CD4-positive, alpha-beta T cell (primary cell): ENCODE measurements at regions not wholly inside any gene's neighbourhood (a gene's known extent, or its start where the extent isn't known, plus 50 kb on each side); places are given as distances from the start of the nearest gene placed in this dataset.
"Not testable (repeated sequence)": the region's sequence is repeated elsewhere in the genome, so short reads cannot be mapped to it uniquely, and the experiment has no call there.

Source experiments
- ATAC-seq: fragments of 200-7000 bp; cut with Tn5 transposase; one replicate; pipeline ENCODE4 v1.10.0; 2022; ENCODE audit warnings: mild to moderate bottlenecking; ENCODE audit not compliant: poor library complexity
- CTCF ChIA-PET: fragments of 350-600 bp; sonication (Branson Sonifier 250); formaldehyde crosslinking; loops from one replicate; lab custom pipeline; 2021; ENCODE audit warnings: antibody characterized with exemption, inconsistent platforms; lab: Charles Lee
- POLR2A ChIA-PET: fragments of 350-600 bp; sonication (Branson Sonifier 250); formaldehyde crosslinking; loops from one replicate; lab custom pipeline; 2021; ENCODE audit warnings: antibody characterized with exemption, inconsistent platforms; lab: Charles Lee
- DNase-seq, 14 experiments: peaks; one replicate each; pipeline ENCODE4 v3.0.0-alpha.2; 2013 to 2020; ENCODE audit warnings: mixed read lengths in 2 of 14
- H3K27ac ChIP-seq, 2 donors: one replicate each; pipeline versions ENCODE4 v1.5.1 to v1.7.0; 2013; ENCODE audit warnings: low read length in 2 of 2, low read depth in 1 of 2, mild to moderate bottlenecking in 1 of 2
- H3K27me3 ChIP-seq, 2 experiments: 1 replicate in 1 of 2; 2 replicates in 1 of 2; pipeline versions ENCODE4 v1.6.1 to v1.7.0; 2013; ENCODE audit warnings: low read length in 2 of 2, control low read depth in 1 of 2, mild to moderate bottlenecking in 1 of 2, moderate library complexity in 1 of 2; ENCODE audit not compliant: insufficient read depth in 2 of 2, control insufficient read depth in 1 of 2
- H3K36me3 ChIP-seq: one replicate; pipeline ENCODE4 v1.6.1; 2013; ENCODE audit warnings: low read length, control low read depth; ENCODE audit not compliant: insufficient read depth
- H3K4me1 ChIP-seq: one replicate; pipeline ENCODE4 v1.6.1; 2013; ENCODE audit warnings: low read length, control low read depth; ENCODE audit not compliant: insufficient read depth
- H3K4me3 ChIP-seq: one replicate; pipeline ENCODE4 v1.5.1; 2013; ENCODE audit warnings: mild to moderate bottlenecking, low read length, moderate library complexity
- H3K9me3 ChIP-seq, 2 experiments: 1 replicate in 1 of 2; 2 replicates in 1 of 2; pipeline versions ENCODE4 v1.6.1 to v1.7.0; 2013; ENCODE audit warnings: low read length in 2 of 2, mild to moderate bottlenecking in 2 of 2, control low read depth in 1 of 2, moderate library complexity in 1 of 2; ENCODE audit not compliant: control insufficient read depth in 1 of 2, insufficient read depth in 1 of 2
- H3K27ac Mint-ChIP-seq: one replicate; pipeline ENCODE4 v1.8.0; 2020; ENCODE audit warnings: mixed read lengths
- H3K27me3 Mint-ChIP-seq: one replicate; pipeline ENCODE4 v1.8.0; 2021; ENCODE audit warnings: mixed read lengths
- H3K36me3 Mint-ChIP-seq: one replicate; pipeline ENCODE4 v1.8.0; 2021; ENCODE audit warnings: low read depth, mixed read lengths
- H3K4me1 Mint-ChIP-seq: one replicate; pipeline ENCODE4 v1.8.0; 2021; ENCODE audit warnings: low read depth, mixed read lengths
- H3K4me3 Mint-ChIP-seq: one replicate; pipeline ENCODE4 v1.8.0; 2020; ENCODE audit warnings: mild to moderate bottlenecking, mixed read lengths
- H3K9me3 Mint-ChIP-seq: one replicate; pipeline ENCODE4 v1.8.0; 2020; ENCODE audit warnings: mixed read lengths
- CTCF ChIP-seq: fragments of 200-600 bp; IDR thresholded peaks from one replicate; pipeline ENCODE4 v1.8.0; 2022; ENCODE audit warnings: antibody characterized with exemption, mild to moderate bottlenecking
- intact Hi-C, 2 experiments: fragments of 100-400 bp; cut with DNase I in 1 of 2; cut with micrococcal nuclease in 1 of 2; formaldehyde crosslinking; loops; one replicate each; pipeline versions ENCODE4 v1.15.1 to v1.9.0; 2023 to 2025; cut with DNase I, micrococcal nuclease

GRCh38 chr4:126924237-126924636 lies 708.5 kb upstream of the INTU start:
- no peak overlapping the region for H3K27ac Mint-ChIP-seq
- no peak overlapping the region for H3K27ac ChIP-seq
- ATAC-seq (no peak), DNase-seq (no peak)
- ChIA-PET POLR2A (no interaction called here), CTCF (no interaction called here)
- peaks cover 5% of the 10 kb centered on the region for H3K9me3 Mint-ChIP-seq
- no peaks in the 10 kb centered on the region for H3K36me3 ChIP-seq
- no peaks in the 10 kb centered on the region for H3K4me1 Mint-ChIP-seq
- no peak for TF ChIP-seq CTCF
- H3K9me3 ChIP-seq, result no peaks in the 10 kb centered on the region
- H3K36me3 Mint-ChIP-seq, result no peaks in the 10 kb centered on the region
- H3K4me1 ChIP-seq, result no peaks in the 10 kb centered on the region
- H3K27me3 ChIP-seq, result no peaks in the 10 kb centered on the region
- no peak overlapping the region for H3K4me3 Mint-ChIP-seq
- no peak overlapping the region for H3K4me3 ChIP-seq
- no peaks in the 10 kb centered on the region for H3K27me3 Mint-ChIP-seq
- intact Hi-C loops, result no loop called here

GRCh38 chr4:126930059-126930458 lies 702.7 kb upstream of the INTU start:
- H3K4me3 ChIP-seq, H3K27me3 Mint-ChIP-seq, ATAC-seq, DNase-seq, H3K9me3 Mint-ChIP-seq, H3K36me3 ChIP-seq, H3K27me3 ChIP-seq, H3K4me1 ChIP-seq, H3K36me3 Mint-ChIP-seq, POLR2A ChIA-PET, H3K4me3 Mint-ChIP-seq, CTCF ChIA-PET, H3K27ac Mint-ChIP-seq, H3K27ac ChIP-seq, H3K9me3 ChIP-seq, H3K4me1 Mint-ChIP-seq, intact Hi-C loops: not testable (repeated sequence)

DNA sequence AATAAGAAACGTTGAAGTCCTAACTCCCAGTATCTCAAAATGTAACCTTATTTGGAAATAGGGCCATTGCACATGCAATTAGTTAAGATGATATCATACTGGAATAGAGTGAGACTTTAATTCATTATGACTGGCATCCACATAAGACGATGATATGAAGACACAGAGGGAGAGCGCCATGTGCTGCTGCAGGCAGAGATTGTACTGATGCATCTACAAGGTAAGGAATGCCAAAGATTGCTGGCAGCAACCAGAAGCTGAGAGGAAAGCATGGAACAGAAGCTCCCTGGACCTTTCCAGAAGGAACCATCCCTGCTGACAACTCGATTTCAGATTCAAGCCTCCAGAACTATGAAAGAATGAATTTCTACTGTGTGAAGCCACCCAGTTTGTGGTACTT lies 697.0 kb upstream of the INTU start:
- H3K4me1 ChIP-seq, result no peaks in the 10 kb centered on the region

More for the DNA sequence above, 697.0 kb upstream of the INTU start:
- Mint-ChIP-seq H3K27ac (no peak overlapping the region), H3K9me3 (peaks cover 5% of the 10 kb centered on the region), H3K4me3 (no peak overlapping the region), H3K27me3 (no peaks in the 10 kb centered on the region), H3K36me3 (no peaks in the 10 kb centered on the region), H3K4me1 (no peaks in the 10 kb centered on the region)
- H3K27ac ChIP-seq, result no peak overlapping the region
- ChIA-PET POLR2A (no interaction called here), CTCF (no interaction called here)
- H3K27me3 ChIP-seq, result no peaks in the 10 kb centered on the region
- ATAC-seq, result no peak
- H3K4me3 ChIP-seq, result no peak overlapping the region
- no peak for TF ChIP-seq CTCF
- intact Hi-C loops, result no loop called here
- no peak for DNase-seq
- H3K36me3 ChIP-seq, result no peaks in the 10 kb centered on the region
- H3K9me3 ChIP-seq, result peaks cover 0 to 4% of the 10 kb centered on the region in 2 experiments
